ENCODE measurements at regions not wholly inside any gene's neighbourhood (a gene's known extent, or its start where the extent isn't known, plus 50 kb on each side); places are given as distances from the start of the nearest gene placed in this dataset.
"Not testable (repeated sequence)": the region's sequence is repeated elsewhere in the genome, so short reads cannot be mapped to it uniquely, and the experiment has no call there.

- Histone ChIP-seq H3K27ac (no peak overlapping the region), H3K9me3 (no peaks in the 10 kb centered on the region)
- intact Hi-C loops (cut with DNase I; ENCODE audit: low total_unique reads): no loop called here
These were observed 161.8 kb upstream of the RGS6 start for GRCh38 chr14:71770431-71770830.

GRCh38 chr14:71771421-71771820 is 160.8 kb upstream of the RGS6 start:
- DNase-seq; intact Hi-C loops (cut with DNase I; ENCODE audit: low total_unique reads); H3K9me3 ChIP-seq; H3K27me3 ChIP-seq; H3K4me3 ChIP-seq; H3K27ac ChIP-seq; H3K36me3 ChIP-seq; H3K4me1 ChIP-seq: not testable (repeated sequence)

More at GRCh38 chr14:71770431-71770830, 161.8 kb upstream of the RGS6 start:
- Histone ChIP-seq H3K4me1 (peaks cover 0 to 7% (median 0%) of the 10 kb centered on the region in 4 donors), H3K36me3 (no peaks in the 10 kb centered on the region), H3K4me3 (no peak overlapping the region), H3K27me3 (no peaks in the 10 kb centered on the region)
- TF ChIP-seq CTCF (IDR thresholded peaks at IDR 0.05): no peak
- no peak for DNase-seq

- H3K36me3 ChIP-seq; H3K4me3 ChIP-seq; H3K4me1 ChIP-seq; H3K9me3 ChIP-seq; H3K27ac ChIP-seq; intact Hi-C loops (cut with DNase I; ENCODE audit: low total_unique reads); DNase-seq; H3K27me3 ChIP-seq: not testable (repeated sequence)
These were observed 160.2 kb upstream of the RGS6 start for GRCh38 chr14:71771996-71772395.

- Histone ChIP-seq H3K4me3 (no peak overlapping the region), H3K36me3 (no peaks in the 10 kb centered on the region), H3K4me1 (peaks cover 0 to 7% (median 0%) of the 10 kb centered on the region in 4 donors), H3K9me3 (no peaks in the 10 kb centered on the region), H3K27me3 (no peaks in the 10 kb centered on the region), H3K27ac (no peak overlapping the region)
- intact Hi-C loops (cut with DNase I; ENCODE audit: low total_unique reads): no loop called here
- TF ChIP-seq CTCF (IDR thresholded peaks at IDR 0.05): no peak
- DNase-seq: no peak
These were observed 158.2 kb upstream of the RGS6 start for GRCh38 chr14:71773898-71774481.

DNA sequence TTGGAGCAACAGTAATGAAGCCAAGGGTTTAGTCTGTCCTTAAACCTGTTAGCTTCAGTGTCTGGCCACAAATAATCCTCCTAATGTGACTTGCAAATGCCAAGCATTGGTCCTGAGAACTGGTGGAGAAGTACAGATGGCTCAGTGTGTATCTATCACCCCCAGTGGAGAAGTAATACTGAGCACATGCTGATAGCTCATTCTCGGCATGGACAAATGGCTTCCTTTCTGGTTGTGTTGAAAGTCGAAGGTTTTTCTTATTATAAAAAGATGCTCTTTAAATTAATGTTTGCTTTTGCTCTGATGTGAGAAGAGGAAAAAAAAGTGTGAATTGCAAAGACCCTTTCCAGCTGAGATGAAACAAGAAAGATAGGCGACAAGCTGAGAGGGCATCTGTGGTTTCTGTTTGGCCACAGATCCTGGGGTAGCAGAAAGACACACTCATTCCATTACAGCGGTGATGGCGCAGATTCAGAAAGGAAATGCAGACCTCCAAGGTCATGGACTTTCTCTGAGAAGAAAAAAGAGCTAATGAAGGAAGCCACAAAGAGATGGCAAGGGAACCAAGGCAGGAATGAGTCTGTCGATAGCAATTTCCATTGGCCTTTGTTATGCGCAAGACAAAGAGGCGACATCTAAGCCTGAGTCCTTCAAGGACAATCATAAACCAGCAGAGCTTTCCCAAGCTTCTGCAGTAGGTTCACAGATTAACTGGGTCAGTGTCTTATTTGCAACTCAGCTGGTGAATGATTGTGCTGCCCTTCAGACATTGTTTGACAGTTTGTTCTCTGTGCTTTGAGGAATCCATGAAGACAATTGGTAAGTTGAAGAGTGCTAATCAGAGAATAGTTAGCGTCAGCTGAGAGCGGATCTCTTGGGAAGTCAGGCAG is 155.5 kb upstream of the RGS6 start:
- H3K36me3 ChIP-seq: no peaks in the 10 kb centered on the region
- intact Hi-C loops (cut with DNase I; ENCODE audit: low total_unique reads): no loop called here
- no peak for TF ChIP-seq CTCF (IDR thresholded peaks at IDR 0.05)
- DNase-seq: no peak
- no peak overlapping the region for H3K27ac ChIP-seq
- no peaks in the 10 kb centered on the region for H3K27me3 ChIP-seq
- no peaks in the 10 kb centered on the region for H3K9me3 ChIP-seq
- H3K4me1 ChIP-seq: no peaks in the 10 kb centered on the region
- no peak overlapping the region for H3K4me3 ChIP-seq

DNA sequence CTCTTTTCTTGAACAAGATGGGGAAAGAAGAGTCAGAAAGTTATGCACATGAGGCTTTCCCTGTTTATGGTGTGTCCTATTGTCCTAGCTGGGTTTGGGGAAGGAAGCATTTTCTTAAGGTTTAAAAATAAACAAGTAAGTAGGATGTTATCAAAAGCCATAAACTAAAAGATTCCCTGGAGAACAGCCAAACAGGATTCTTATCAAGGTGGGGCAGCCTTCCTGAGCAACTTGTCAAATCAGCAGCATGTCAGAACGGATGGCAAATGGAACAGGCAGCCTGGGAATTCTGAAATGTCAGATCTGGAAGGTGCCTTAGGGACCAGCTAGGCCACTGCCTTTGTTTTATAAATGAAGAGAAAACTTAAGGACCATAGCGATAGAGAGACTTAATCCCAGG is 152.2 kb upstream of the RGS6 start:
- DNase-seq: no peak
- Histone ChIP-seq H3K27ac (no peak overlapping the region), H3K4me3 (no peak overlapping the region), H3K27me3 (no peaks in the 10 kb centered on the region), H3K4me1 (peaks cover 0 to 5% (median 0%) of the 10 kb centered on the region in 4 donors), H3K9me3 (no peaks in the 10 kb centered on the region), H3K36me3 (no peaks in the 10 kb centered on the region)
- TF ChIP-seq CTCF (IDR thresholded peaks at IDR 0.05): no peak
- intact Hi-C loops (cut with DNase I; ENCODE audit: low total_unique reads): no loop called here

All from tibial artery (tissue), 4 donors.